Keratinocyte (primary cell): ENCODE measurements at regions not wholly inside any gene's neighbourhood (a gene's known extent, or its start where the extent isn't known, plus 50 kb on each side); places are given as distances from the start of the nearest gene placed in this dataset.

Experiments
- DNase-seq: peaks from one replicate; pipeline ENCODE4 v3.0.0-alpha.2; 2011; ENCODE audit warnings: low read depth, missing footprints, low spot score
- FAIRE-seq: peaks from 2 replicates; lab custom pipeline; 2011; peaks lifted over from hg19 to GRCh38; lab: Jason Lieb, UNC
- H2AFZ ChIP-seq: 2 replicates; pipeline ENCODE4 v1.6.0; 2012; ENCODE audit warnings: low read length, control low read depth, inconsistent platforms; ENCODE audit not compliant: control insufficient read depth
- H3K27ac ChIP-seq: 2 replicates; pipeline ENCODE4 v1.5.1; 2011; ENCODE audit warnings: low read length; ENCODE audit not compliant: control insufficient read depth, insufficient read depth
- H3K27me3 ChIP-seq: 3 replicates; pipeline ENCODE4 v1.6.0; 2011; ENCODE audit warnings: low read length; ENCODE audit not compliant: control insufficient read depth, insufficient read depth; ENCODE audit errors: extremely low read depth
- H3K36me3 ChIP-seq, 2 experiments: 2 replicates in 1 of 2; 3 replicates in 1 of 2; pipeline ENCODE4 v1.5.1; 2011; ENCODE audit warnings: low read length in 2 of 2, mild to moderate bottlenecking in 1 of 2; ENCODE audit not compliant: control insufficient read depth in 2 of 2, insufficient read depth in 2 of 2; ENCODE audit errors: extremely low read depth in 1 of 2
- H3K4me1 ChIP-seq: 3 replicates; pipeline ENCODE4 v1.5.1; 2011; ENCODE audit warnings: low read length; ENCODE audit not compliant: control insufficient read depth, insufficient read depth; ENCODE audit errors: extremely low read depth
- H3K4me2 ChIP-seq: 3 replicates; pipeline ENCODE4 v1.6.0; 2011; ENCODE audit warnings: low read depth, low read length; ENCODE audit not compliant: control insufficient read depth, insufficient read depth; ENCODE audit errors: extremely low read depth
- H3K4me3 ChIP-seq, 3 experiments: fragments of 200-600 bp in 1 of 3; sonication (generic) in 1 of 3; 2 replicates in 2 of 3; 3 replicates in 1 of 3; pipeline ENCODE4 v1.5.1; 2011 to 2016; ENCODE audit warnings: low read length in 3 of 3, mild to moderate bottlenecking in 3 of 3, control low read depth in 2 of 3, inconsistent platforms in 1 of 3, low read depth in 1 of 3, mixed read lengths in 1 of 3, mixed run types in 1 of 3, moderate library complexity in 1 of 3; ENCODE audit not compliant: control insufficient read depth in 2 of 3, insufficient read depth in 2 of 3; ENCODE audit errors: extremely low read depth in 1 of 3
- H3K79me2 ChIP-seq: 2 replicates; pipeline ENCODE4 v1.6.0; 2012; ENCODE audit warnings: low read length; ENCODE audit not compliant: control insufficient read depth, insufficient read depth
- H3K9ac ChIP-seq: 3 replicates; pipeline ENCODE4 v1.6.0; 2011; ENCODE audit warnings: low read length; ENCODE audit not compliant: control insufficient read depth, insufficient read depth; ENCODE audit errors: extremely low read depth
- H3K9me1 ChIP-seq: 3 replicates; pipeline ENCODE4 v1.6.0; 2011; ENCODE audit warnings: low read length; ENCODE audit not compliant: control insufficient read depth, insufficient read depth; ENCODE audit errors: extremely low read depth
- H3K9me3 ChIP-seq: 2 replicates; pipeline ENCODE4 v1.5.1; 2012; ENCODE audit warnings: low read depth, low read length; ENCODE audit not compliant: control insufficient read depth
- H4K20me1 ChIP-seq: 3 replicates; pipeline ENCODE4 v1.6.0; 2011; ENCODE audit warnings: low read length; ENCODE audit not compliant: control insufficient read depth, insufficient read depth; ENCODE audit errors: extremely low read depth
- EZH2 ChIP-seq: IDR thresholded peaks from one replicate; pipeline ENCODE4 v1.6.1; 2012; ENCODE audit warnings: inconsistent platforms, mild to moderate bottlenecking, low read length, moderate library complexity
- dilution Hi-C: fragments of 300-500 bp; cut with MboI; formaldehyde crosslinking; loops from one replicate; pipeline ENCODE4 v1.7.0; 2020; ENCODE audit warnings: low sequenced_read_pairs; ENCODE audit not compliant: extremely low pct_ligation_motif_present
- TF ChIP-seq, protein P1 (sequence below), 3 experiments: IDR thresholded peaks in 1 of 3; conservative IDR thresholded peaks in 1 of 3; optimal IDR thresholded peaks in 1 of 3; 2 replicates in 2 of 3; 3 replicates in 1 of 3; pipeline versions ENCODE3 to v1.5.1; 2011; ENCODE audit warnings: low read length in 3 of 3, mild to moderate bottlenecking in 3 of 3, moderate library complexity in 2 of 3, control low read depth in 1 of 3, inconsistent platforms in 1 of 3; ENCODE audit not compliant: insufficient read depth in 2 of 3; ENCODE audit errors: extremely low read depth in 1 of 3

DNA sequence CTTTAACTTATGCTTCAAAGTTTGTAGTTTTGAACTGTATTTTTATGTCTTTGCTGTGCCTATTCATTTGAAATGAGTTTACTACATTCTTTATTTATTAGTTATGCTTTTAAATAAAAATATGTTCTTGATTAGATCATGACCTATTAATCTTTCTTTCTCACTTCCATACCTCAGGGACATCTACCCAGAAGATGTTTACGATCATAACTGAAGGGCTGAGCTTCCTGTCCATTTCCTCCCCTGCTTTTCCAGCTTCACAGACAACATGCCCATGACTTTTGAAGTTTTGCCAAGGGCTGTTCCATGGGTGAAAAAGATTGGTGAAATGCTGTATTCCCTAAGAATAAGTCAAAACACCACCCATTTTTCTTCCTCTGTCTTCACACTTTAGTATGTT is 99.7 kb upstream of the DDIT4L start:
- Histone ChIP-seq H2AFZ (peak overlapping the region; percentile 29), H3K4me3 (no peak overlapping the region), H3K27ac (peak overlapping the region; percentile 74), H4K20me1 (no peaks in the 10 kb centered on the region), H3K27me3 (no peaks in the 10 kb centered on the region), H3K36me3 (no peaks in the 10 kb centered on the region), H3K9me3 (no peaks in the 10 kb centered on the region), H3K79me2 (no peaks in the 10 kb centered on the region), H3K4me2 (peak overlapping the region; percentile 42), H3K4me1 (peaks cover 36% of the 10 kb centered on the region), H3K9ac (no peak overlapping the region), H3K9me1 (no peaks in the 10 kb centered on the region)
- dilution Hi-C loops, result no loop called here
- DNase-seq (no peak), FAIRE-seq (peak; percentile 83)
- no peak for TF ChIP-seq EZH2
- TF ChIP-seq, protein P1, sequence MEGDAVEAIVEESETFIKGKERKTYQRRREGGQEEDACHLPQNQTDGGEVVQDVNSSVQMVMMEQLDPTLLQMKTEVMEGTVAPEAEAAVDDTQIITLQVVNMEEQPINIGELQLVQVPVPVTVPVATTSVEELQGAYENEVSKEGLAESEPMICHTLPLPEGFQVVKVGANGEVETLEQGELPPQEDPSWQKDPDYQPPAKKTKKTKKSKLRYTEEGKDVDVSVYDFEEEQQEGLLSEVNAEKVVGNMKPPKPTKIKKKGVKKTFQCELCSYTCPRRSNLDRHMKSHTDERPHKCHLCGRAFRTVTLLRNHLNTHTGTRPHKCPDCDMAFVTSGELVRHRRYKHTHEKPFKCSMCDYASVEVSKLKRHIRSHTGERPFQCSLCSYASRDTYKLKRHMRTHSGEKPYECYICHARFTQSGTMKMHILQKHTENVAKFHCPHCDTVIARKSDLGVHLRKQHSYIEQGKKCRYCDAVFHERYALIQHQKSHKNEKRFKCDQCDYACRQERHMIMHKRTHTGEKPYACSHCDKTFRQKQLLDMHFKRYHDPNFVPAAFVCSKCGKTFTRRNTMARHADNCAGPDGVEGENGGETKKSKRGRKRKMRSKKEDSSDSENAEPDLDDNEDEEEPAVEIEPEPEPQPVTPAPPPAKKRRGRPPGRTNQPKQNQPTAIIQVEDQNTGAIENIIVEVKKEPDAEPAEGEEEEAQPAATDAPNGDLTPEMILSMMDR (optimal IDR thresholded peaks at IDR 0.05 in 1 of 3, IDR thresholded peaks at IDR 0.05 in 1 of 3, conservative IDR thresholded peaks at IDR 0.05 in 1 of 3; ENCODE audit: extremely low read depth in 1 of 3, insufficient read depth in 2 of 3, low read length in 3 of 3), result no peak

DNA sequence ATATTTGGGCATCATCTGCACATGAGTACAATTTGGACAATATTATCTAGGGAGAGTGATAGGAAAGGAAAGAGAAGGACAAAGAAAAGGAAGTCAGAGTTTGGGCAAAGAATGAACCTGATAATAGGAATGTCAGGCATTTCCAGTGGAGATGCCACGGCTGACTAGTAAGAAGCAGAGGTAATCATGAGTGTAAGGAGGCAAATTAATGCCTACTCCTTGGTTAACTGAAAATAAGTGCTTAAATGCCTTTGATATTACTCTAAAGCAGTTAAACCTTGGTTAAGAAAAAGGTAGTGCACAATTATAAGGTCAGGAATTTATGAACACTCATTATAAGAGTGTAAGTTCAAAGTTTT is 99.2 kb upstream of the DDIT4L start:
- no peak overlapping the region for H3K4me2 ChIP-seq
- peaks cover 36% of the 10 kb centered on the region for H3K4me1 ChIP-seq
- FAIRE-seq, result peak; percentile 87
- dilution Hi-C loops, result no loop called here
- H3K9ac ChIP-seq, result no peak overlapping the region
- H3K27me3 ChIP-seq, result no peaks in the 10 kb centered on the region
- no peaks in the 10 kb centered on the region for H3K79me2 ChIP-seq
- TF ChIP-seq, protein P1 (optimal IDR thresholded peaks at IDR 0.05 in 1 of 3, IDR thresholded peaks at IDR 0.05 in 1 of 3, conservative IDR thresholded peaks at IDR 0.05 in 1 of 3; ENCODE audit: extremely low read depth in 1 of 3, insufficient read depth in 2 of 3, low read length in 3 of 3), result no peak
- no peak for TF ChIP-seq EZH2
- no peak for DNase-seq
- no peaks in the 10 kb centered on the region for H3K36me3 ChIP-seq
- H3K4me3 ChIP-seq, result no peak overlapping the region
- H4K20me1 ChIP-seq, result no peaks in the 10 kb centered on the region
- H3K9me1 ChIP-seq, result no peaks in the 10 kb centered on the region
- H2AFZ ChIP-seq, result no peak overlapping the region
- no peaks in the 10 kb centered on the region for H3K9me3 ChIP-seq
- peak overlapping the region; percentile 74 for H3K27ac ChIP-seq
